GM21737 (cell line): ENCODE measurements at regions not wholly inside any gene's neighbourhood (a gene's known extent, or its start where the extent isn't known, plus 50 kb on each side); places are given as distances from the start of the nearest gene placed in this dataset.
"Not testable (repeated sequence)": the region's sequence is repeated elsewhere in the genome, so short reads cannot be mapped to it uniquely, and the experiment has no call there.

Experiments used
- ATAC-seq: cut with Tn5 transposase; IDR thresholded peaks from one replicate; pipeline ENCODE4 v1.9.1; 2021; ENCODE audit warnings: mild to moderate bottlenecking, moderate library complexity; ENCODE audit not compliant: unreplicated experiment

DNA sequence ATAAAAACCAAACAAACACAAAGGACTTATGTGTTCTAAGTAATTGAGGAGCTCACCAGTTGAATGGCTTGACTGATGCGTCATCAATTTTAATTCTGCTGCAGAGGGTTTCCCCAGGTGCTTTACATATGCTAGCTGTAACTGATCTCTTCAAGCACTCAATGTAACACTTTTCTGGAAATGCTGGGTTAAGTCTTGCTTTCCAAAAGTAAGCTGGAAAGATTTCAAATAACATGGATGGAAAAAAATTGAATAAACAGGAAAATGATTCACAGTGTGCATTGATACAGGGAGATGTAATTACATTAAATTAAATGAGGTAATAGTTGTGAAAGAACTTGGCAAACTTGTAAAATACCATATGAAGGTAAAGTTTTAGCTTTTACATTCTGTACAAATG is 186.7 kb upstream of the WDFY3 start:
- no peak for ATAC-seq

DNA sequence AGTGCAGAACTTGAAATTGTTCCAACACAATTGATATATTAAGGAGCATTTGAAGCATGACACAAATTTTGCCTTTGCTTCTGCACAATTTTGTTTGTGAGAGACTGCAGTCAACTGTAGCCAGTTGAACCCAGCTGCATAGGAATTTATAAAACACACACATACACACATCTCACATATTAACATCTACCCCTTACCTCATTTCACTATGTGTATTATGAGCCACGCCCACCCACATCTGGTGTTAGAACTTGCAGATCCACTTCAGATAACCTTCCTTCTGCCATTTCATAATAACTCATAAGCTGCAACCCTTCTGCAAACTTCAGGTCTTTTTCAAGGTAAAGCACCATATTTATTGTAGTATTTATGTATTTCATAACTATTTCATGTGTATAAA is 188.1 kb upstream of the WDFY3 start:
- no peak for ATAC-seq

DNA sequence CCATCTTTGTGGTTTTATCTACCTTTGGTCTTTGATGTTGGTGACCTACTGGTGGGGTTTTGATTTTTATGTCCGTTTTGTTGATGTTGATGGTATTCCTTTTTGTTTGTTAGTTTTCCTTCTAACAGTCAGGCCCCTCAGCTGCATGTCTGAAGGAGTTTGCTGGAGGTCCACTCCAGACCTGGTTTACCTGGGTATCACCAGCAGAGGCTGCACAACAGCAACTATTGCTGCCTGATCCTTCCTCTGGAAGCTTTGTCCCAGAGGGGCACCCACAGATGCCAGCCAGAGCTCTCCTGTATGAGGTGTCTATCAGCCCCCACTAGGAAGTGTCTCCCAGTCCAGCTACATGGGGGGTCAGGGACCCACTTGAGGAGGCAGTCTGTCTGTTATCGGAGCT is 199.3 kb upstream of the WDFY3 start:
- ATAC-seq: no peak

DNA sequence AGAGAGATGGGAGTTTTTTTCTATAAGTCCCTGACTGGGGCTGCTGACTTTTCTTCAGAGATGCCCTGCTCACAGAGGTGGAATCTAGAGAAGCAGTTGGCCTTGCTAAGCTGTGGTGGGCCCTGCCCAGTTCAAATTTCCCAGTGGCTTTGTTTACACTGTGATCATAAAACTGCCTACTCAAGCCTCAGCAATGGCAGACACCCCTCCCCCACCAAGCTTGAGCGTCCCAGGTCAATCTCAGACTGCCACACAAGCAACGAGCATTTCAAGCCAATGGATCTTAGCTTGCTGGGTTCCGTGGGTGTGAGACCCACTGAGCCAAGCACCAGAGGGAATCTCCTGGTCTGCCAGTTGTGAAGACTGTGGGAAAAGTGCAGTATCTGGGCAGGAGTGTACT is 199.8 kb upstream of the WDFY3 start:
- no peak for ATAC-seq

DNA sequence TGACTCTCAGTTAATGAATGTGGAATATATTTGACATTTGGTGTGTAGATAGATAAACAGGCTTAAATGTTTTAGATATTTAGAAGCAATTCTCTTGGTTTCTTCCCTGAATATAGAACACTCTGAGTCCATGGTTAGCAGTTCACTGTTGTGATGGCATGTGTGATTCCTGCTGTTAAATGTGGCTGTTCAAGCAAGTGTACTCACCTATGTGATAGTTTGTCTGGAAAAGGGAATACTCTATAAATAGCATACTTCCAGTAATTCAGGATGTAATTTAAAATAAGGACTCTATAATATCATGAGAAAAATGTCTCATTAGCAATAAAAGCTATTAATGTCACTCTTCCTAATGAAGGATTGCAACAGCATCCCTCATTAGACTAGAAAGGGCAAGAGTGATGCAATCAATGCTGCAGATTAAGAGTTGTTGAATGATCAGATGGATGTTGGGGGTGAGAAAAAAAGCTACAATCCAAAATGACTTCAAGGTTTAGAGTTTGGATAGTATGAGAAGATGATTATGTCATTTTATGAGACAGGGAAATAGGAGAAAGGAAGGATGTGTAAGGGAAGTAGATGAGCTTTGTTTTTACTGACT is 201.8 kb upstream of the WDFY3 start:
- ATAC-seq: no peak

DNA sequence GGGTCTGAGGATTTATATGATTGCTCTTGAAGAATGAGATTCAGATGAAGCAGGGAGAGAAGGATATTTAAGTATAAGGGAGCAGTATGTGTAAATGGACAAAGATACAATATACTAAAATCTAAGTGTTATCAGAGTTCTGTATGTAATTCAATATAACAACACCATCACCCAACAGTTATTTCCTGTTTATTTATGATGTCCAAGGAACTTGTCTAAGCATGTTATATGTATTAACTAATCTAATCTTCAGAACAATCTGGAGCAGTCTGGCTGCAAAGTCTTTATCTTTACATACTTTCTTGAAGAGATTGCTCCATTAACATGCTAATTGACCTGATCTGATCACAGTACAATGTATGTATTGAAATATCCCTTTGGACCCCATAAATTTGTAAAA is 203.8 kb upstream of the WDFY3 start:
- no peak for ATAC-seq

DNA sequence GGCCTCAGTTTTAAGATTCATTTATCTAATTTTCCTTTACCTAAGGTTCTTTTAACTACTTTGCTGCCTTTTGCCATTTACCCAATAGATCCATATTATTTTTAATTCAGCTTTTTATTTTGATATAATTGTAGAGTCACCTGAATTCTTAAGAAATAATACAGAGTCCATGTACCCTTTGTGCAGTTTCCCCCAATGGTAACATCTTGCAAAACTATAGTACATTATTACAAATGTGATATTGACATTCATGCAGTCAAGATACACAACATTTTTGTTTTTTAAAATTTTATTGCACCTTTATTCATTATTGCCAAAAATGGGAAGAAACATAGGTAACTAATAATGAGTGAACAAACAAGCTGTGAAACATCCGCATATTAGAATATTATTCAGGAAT is 208.7 kb upstream of the WDFY3 start:
- no peak for ATAC-seq

DNA sequence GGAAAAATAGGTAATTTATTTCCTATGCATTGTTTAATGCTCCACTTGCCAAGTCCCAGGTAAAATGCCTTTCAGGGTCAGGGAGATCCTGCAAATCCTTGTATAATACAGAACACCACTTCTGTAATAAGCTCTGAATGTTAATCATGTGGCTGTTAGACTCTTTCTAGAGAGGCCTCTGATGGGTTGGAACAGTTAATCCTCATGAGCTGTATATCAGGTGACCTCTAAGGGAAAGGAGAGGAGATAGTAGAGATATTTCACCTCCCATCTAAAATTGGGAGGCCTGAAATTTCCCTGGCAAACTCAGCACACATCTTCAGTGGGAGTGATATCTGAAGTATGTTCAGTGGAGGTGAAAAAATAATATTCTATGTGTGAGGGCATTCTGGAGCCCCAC is 210.6 kb upstream of the WDFY3 start:
- no peak for ATAC-seq

DNA sequence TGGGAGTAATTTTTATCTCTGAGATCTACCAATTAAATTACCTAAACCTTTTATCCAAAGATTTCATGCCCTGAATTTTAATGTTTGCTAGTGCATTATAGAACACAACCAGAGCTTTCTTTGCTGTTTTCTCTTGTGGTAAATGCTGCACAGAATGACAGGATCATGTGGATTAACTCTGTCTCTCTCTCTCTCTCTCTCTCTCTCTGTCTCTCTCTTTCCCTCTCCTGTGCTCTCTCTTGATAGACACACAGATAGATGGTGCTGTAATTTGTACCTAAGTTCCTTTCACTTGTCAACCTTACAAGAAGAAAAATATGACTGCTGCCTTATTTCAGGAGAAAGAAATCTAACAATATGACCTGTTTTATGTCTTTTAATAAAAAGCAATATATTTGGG is 211.2 kb upstream of the WDFY3 start:
- no peak for ATAC-seq

DNA sequence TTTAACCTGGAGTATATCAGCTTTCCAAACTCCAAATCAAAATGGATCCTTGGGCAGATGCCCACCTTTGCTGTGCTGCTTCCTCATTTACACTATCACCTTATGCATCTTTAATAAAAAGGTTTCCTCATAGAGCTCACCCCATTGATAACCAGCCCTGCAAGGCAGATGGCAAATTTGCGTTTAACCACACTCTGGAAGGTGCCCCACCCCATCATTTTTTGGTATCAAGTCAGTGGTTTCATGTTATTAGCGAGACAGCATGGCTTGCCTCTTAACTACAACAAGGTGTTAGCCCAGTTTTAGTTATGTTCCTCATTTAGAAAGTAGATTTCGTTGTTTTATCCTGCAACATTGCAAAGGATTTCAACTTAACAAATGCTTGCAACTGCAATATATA is 214.0 kb upstream of the WDFY3 start:
- ATAC-seq: no peak

DNA sequence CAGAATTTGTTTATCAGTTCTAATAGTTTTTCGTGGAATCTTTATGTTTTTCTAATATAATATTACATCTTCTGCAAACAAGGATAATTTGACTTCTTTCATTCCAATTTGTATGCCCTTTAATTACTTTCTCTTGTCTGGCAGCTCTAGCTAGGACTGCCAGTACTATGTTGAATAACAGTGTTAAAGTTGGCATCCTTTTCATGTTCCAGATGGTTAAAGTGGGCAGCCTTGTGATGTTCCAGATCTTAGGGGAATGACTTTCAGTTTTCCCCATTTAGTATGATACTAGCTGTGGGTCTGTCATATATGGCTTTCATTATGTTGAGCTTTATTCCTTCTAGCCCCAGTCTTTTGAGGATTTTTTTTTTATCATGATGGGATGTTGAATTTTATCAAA is 220.6 kb upstream of the WDFY3 start:
- no peak for ATAC-seq

DNA sequence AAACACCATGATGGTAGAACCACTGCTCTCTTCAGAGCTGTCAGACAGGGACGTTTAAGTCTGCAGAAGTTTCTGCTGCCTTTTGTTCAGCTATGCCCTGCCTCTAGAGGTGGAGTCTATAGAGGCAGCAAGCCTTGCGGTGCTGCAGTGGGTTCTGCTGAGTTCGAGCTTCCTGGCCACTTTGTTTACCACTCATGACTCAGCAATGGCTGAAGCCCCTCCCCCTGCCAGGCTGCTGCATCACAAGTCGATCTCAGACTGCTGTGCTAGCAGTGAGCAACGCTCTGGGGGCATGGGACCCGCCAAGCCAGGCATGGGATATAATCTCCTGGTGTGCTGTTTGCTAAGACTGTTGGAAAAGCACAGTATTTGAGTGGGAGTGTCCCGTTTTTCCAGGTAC is 229.5 kb upstream of the WDFY3 start:
- not testable (repeated sequence) for ATAC-seq

DNA sequence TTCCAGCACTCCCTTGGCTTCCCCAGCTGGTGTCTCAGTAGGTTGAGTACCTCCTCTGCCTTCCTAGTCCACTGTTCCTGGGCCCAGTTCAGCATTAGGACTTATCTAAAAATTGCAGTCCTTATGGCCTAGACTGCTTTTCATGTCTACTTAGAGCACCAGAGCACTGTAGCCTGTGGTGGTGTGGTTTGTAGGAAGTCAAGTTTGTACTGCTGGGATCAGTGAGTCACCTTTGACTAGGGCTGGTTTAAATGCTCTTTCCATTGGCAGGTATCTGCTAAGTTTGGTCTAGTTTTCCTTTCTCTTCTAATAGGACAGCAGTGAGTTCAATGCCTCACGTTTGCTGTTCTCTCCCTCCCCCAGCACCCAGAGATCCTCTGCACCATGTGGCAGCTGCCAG is 233.6 kb upstream of the WDFY3 start:
- no peak for ATAC-seq

DNA sequence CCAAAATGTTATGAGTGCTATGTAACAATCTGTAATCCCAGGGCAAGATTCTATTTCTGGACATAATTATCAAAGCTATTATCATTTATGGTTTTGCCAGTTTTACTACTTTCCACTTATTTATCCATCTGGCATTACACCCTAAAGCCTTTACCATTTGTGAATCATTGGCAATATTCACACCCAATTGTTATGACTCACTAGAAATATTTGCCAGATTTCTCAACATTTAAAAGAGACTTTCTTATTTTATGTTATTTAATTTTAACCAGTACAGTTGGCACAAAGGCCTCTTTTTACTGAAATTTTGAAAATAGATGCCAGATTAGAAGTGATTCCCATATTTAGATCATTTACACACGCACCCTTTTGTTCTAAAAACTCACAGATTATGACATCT is 242.7 kb upstream of the WDFY3 start:
- no peak for ATAC-seq

DNA sequence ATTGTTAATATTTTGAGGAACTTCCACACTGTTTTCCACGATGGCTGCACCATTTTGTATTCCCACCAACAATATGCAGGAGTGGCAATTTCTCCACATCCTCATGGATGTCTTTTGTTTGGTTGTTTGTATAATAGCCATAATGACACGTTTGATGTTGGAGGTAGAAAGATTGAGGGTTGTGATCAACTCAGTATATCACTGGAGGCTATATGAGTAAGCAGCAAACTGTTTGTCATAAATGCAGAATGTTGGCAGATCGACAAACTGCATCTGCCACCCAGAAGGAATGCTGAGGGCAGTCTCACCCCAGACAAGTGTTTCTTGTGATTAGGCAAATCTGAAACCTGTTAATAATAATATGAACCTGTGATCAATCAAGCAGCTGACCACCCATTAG is 243.9 kb upstream of the WDFY3 start:
- no peak for ATAC-seq

DNA sequence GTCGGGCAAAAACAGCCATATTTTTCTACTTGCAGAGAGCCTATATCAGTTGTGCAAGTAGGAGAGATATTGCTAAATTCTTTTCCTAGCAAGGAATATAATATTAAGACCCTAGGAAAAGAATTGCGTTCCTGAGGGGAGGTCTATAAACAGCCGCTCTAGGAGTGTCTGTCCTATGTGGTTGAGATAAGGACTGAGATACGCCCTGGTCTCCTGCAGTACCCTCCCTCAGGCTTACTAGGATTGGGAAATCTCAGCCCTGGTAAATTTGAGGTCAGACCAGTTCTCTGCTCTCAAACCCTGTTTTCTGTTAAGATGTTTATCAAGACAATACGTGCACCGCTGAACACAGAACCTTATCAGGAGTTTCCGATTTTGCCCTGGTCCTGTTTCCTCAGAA is 250.1 kb upstream of the WDFY3 start:
- not testable (repeated sequence) for ATAC-seq

DNA sequence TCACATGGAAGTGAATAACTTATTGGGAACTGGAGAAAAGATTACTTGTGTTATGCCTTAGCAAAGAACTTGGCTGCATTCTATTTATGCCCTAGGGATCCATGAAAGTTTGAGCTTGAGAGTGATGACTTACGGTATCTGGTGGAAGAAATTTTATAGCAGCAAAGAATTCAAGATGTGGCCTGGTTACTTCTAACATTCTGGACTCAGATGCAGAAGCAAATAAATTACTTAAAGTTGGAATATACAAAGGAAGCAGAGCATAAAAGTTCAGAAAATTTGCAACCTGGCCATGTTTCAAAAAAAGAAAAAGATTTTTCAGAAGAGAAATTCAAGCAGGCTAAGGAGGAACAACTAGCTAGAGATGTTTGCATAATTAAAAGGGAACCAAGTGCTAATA is 252.3 kb upstream of the WDFY3 start:
- no peak for ATAC-seq

DNA sequence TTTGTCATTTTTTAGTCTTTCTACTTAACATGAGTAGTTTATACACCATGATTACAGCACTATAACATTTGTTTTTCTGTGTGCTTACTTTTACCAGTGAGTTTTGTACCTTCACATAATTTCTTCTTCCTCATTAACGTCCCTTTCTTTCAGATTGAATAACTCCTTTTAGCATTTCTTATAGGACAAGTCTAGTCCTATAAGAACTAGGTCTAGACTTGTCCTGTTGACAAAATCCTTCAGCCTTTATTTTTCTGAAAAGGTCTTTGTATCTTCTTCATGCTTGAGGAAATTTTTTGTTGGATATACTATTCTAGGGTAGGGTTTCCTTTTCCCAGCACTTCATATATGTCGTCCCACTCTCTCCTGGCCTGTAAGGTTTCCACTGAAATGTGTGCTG is 253.3 kb upstream of the ARHGAP24 start:
- ATAC-seq: no peak

DNA sequence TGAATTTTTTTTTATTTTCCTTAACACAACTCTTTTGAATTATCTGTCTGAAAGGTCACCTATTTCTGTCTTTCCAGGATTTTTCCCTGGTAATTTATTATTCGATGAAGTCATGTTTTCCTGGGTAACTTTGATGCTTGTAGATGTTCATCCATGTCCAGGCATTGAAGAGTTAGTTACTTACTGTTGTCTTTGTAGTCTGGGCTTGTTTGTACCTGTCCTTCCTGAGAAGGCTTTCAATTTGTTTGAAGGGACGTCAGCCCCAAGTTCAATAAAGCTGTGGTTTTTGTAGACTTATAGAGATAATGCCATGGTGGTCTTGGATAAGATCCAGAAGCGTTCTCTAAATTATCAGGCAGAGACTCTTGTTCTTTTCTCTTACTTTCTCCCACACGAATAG is 252.4 kb upstream of the ARHGAP24 start:
- ATAC-seq: no peak

DNA sequence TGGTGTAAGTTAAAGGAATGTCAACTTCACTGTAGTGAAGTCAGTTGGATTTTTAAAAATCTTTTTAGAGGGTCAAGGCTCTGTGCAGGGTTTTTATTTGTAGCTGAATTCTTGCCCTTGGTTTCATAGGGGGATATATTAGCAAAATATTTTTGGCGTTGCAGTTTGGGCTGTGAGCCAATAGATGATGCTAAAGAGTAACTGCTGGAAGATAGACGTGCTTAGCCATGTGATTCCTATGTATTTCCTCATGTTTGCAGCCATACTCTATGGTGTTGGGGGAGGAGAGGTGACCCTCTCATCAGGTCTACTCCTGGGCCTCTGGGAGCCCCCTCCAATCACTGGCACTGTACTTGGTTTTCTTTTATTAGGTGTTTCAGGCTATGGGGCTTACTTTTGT is 246.7 kb upstream of the ARHGAP24 start:
- ATAC-seq: no peak

DNA sequence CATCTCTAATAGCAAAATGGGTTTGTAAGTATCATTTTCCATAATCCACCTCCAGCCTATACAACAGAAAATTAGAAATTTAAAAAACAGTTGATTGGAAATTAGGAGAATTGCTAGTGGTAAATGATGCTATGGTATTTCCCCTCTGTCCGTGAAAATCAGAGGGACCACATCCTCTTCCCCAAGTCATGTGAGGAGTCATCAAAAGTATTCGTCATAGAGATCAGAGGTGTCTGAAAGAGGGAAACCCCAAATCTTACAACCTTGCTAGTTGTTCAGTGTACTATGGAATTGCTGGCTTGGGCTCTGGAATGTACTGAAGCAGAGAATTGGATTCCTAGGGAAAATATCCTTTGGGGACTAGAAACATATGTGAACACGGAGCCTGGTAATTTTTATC is 241.4 kb upstream of the ARHGAP24 start:
- no peak for ATAC-seq

DNA sequence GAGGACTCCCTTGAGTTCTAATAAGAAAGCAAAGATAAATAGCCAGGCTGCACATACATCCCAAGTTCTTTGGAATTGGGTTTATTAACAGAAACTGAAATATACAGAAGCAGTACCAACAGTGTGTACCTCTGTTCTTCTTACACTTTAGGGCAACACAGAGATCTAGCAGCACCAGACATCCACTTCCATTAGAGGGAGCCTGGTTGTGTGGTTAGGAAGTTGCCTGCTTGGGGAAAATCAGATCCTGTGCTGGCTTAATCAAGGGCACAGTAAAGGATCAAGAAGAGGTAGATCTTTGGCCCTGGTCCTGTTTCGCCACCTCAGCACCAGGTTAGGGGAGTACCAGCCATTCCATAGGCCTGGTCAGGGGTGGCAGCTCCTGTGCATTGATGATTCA is 231.1 kb upstream of the ARHGAP24 start:
- ATAC-seq: no peak

DNA sequence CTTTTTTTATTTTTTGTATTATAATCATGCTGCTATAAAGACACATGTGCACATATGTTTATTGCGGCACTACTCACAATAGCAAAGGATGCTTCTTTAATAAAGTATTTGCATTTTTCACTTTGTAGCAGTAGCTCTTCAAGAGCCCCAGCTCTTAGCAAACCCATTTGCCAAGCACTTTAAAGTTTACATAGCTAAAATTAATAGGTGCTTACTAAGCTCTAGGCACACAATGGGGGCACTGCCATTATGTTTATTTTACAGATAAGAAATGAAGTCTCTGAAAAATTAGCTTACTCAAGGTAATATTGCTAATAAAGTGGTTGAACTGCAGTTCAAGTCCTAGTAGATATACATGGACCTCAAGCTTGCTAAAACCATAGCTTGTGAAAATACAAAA is 230.3 kb upstream of the ARHGAP24 start:
- ATAC-seq: no peak

DNA sequence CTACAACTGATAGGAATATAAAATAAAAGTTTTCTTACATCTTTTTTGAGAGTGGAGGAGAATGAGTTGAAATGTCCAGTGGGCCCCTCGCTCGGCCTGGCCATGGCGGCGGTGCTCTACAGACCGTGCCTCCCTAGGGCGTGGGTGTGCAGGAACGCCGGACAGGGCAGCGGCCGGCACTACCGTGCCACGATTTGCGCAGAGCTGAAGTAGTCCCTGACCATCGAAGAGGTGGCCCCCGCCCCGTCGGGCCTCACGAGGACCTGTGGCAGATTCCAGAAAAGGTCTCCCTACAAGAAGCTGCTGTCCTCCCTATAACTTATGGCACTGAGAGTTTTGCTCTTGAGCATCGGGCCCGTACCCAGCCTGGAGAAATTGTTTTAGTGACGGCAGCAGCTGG is 228.9 kb upstream of the ARHGAP24 start:
- ATAC-seq: no peak
